Smooth muscle cell (in vitro differentiated cells): ENCODE measurements at regions not wholly inside any gene's neighbourhood (a gene's known extent, or its start where the extent isn't known, plus 50 kb on each side); places are given as distances from the start of the nearest gene placed in this dataset.

Experiments used
- DNase-seq: peaks from one replicate; lab custom pipeline; 2025; ENCODE audit not compliant: unreplicated experiment; lab: John Stamatoyannopoulos, UW
- H2AFZ ChIP-seq: fragments of 200-600 bp; sonication (generic); 2 replicates; pipeline ENCODE4 v1.6.0; 2016; ENCODE audit warnings: antibody characterized with exemption, low read depth, mild to moderate bottlenecking
- H3F3A ChIP-seq: fragments of 200-600 bp; sonication (generic); 2 replicates; pipeline ENCODE4 v1.6.0; 2017; ENCODE audit warnings: antibody characterized with exemption, low read depth
- H3K27ac ChIP-seq: fragments of 200-600 bp; sonication (generic); 2 replicates; pipeline ENCODE4 v1.5.1; 2016; ENCODE audit warnings: low read depth, mild to moderate bottlenecking
- H3K27me3 ChIP-seq: fragments of 200-600 bp; sonication (generic); 2 replicates; pipeline ENCODE4 v1.6.1; 2016; ENCODE audit warnings: low read depth, mild to moderate bottlenecking
- H3K36me3 ChIP-seq: fragments of 200-600 bp; sonication (generic); 2 replicates; pipeline ENCODE4 v1.5.1; 2016; ENCODE audit warnings: low read depth
- H3K4me1 ChIP-seq: fragments of 200-600 bp; sonication (generic); 2 replicates; pipeline ENCODE4 v1.5.1; 2016; ENCODE audit warnings: low read depth
- H3K4me2 ChIP-seq: fragments of 200-600 bp; sonication (generic); 2 replicates; pipeline ENCODE4 v1.6.0; 2016; ENCODE audit warnings: mild to moderate bottlenecking
- H3K4me3 ChIP-seq: fragments of 200-600 bp; sonication (generic); 2 replicates; pipeline ENCODE4 v1.5.1; 2016; ENCODE audit warnings: mild to moderate bottlenecking
- H3K79me2 ChIP-seq: fragments of 200-600 bp; sonication (generic); 2 replicates; pipeline ENCODE4 v1.6.0; 2016; ENCODE audit warnings: low read depth, mild to moderate bottlenecking
- H3K9ac ChIP-seq: fragments of 200-600 bp; sonication (generic); 2 replicates; pipeline ENCODE4 v1.6.0; 2016; ENCODE audit warnings: low read depth
- H3K9me3 ChIP-seq: fragments of 200-600 bp; sonication (generic); replicated peaks from 2 replicates; pipeline ENCODE4 v1.5.1; 2016; ENCODE audit warnings: low read depth
- H4K20me1 ChIP-seq: fragments of 200-600 bp; sonication (generic); 2 replicates; pipeline ENCODE4 v1.6.0; 2016; ENCODE audit warnings: low read depth
- WGBS: methylation state at CpG from one replicate; pipeline ENCODE4 v1.1.7; 2016; ENCODE audit warnings: low lambda C conversion rate; 5-methylcytosine and 5-hydroxymethylcytosine counted together
- TF ChIP-seq, protein P1 (sequence below): fragments of 200-600 bp; sonication (generic); IDR thresholded peaks from 2 replicates; pipeline ENCODE4 v1.5.1; 2017; ENCODE audit warnings: borderline replicate concordance, mild to moderate bottlenecking, antibody characterized with exemption; ENCODE audit not compliant: insufficient read depth, poor library complexity, severe bottlenecking

DNA sequence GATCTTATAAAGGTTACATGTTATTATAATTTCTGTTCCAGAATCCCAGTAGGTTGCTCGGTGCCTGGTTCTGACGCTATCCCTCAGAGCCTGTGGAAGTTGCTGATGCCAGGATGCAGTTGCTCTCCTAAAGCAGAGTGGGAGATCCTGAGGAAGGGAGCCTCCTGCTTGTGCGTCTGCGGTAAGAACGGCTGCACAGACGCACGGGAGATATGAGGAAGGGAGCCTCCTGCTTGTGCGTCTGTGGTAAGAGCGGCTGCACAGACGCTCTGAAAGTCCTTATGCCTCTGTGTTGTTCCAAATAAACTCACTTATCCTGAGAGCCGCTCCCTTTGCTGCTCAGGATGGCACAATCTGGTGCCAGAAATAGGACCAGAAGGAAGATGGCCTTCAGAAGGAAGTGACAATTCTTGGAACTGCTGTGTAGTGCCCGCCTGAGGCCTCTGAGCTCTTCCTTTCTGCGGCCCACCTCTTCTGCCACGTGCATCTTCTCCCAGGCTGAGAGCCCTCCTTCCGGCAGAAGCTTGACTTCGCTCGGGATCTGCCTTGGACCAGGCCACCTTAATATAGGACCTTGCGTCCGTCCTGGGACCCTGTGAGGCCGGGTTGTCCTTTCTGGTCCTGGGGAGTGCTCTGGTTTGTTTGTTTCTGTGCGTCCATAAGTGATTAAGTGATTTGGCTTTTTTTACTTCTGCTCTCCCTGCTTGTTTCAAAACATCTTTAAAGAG is 89.5 kb downstream of the RTP5 start:
- Histone ChIP-seq H3K79me2 (no peaks in the 10 kb centered on the region), H3K27me3 (no peaks in the 10 kb centered on the region), H4K20me1 (no peaks in the 10 kb centered on the region), H3K4me2 (no peak overlapping the region), H3K27ac (no peak overlapping the region), H3K9ac (no peak overlapping the region), H3F3A (peaks cover 8% of the 10 kb centered on the region), H3K4me1 (no peaks in the 10 kb centered on the region), H3K4me3 (no peak overlapping the region), H3K36me3 (no peaks in the 10 kb centered on the region), H2AFZ (no peak overlapping the region), H3K9me3 (no peaks in the 10 kb centered on the region)
- WGBS = 84% methylated on average over 21 of the region's 21 CpGs
- no peak for DNase-seq
- TF ChIP-seq, protein P1, sequence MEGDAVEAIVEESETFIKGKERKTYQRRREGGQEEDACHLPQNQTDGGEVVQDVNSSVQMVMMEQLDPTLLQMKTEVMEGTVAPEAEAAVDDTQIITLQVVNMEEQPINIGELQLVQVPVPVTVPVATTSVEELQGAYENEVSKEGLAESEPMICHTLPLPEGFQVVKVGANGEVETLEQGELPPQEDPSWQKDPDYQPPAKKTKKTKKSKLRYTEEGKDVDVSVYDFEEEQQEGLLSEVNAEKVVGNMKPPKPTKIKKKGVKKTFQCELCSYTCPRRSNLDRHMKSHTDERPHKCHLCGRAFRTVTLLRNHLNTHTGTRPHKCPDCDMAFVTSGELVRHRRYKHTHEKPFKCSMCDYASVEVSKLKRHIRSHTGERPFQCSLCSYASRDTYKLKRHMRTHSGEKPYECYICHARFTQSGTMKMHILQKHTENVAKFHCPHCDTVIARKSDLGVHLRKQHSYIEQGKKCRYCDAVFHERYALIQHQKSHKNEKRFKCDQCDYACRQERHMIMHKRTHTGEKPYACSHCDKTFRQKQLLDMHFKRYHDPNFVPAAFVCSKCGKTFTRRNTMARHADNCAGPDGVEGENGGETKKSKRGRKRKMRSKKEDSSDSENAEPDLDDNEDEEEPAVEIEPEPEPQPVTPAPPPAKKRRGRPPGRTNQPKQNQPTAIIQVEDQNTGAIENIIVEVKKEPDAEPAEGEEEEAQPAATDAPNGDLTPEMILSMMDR = no peak

DNA sequence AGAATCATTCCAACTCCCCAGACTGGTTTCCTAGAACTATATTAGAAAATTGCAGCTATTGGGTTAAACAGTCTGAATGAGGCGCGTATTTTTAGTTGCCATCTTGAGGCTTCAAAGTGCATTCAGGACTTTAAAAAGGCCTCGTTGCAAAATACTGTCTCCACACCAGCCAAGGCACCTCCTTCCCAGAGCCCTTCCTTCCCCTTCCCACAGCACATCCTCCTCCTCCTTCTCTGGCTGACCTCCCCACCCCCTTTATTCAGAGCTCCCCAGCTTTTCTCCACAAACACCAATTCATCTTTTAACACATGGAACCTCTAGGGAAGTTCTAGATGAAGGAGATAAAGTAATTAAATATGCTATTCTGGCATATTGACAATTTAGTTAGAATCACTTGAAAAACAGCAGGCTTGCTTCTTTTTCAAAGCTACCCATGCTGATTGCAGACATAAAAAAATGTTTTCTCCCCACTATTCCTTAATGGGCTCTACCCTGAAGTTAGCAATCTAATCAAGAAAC is 90.3 kb downstream of the RTP5 start:
- Histone ChIP-seq H3K9me3 (no peaks in the 10 kb centered on the region), H3K27ac (no peak overlapping the region), H4K20me1 (no peaks in the 10 kb centered on the region), H3K36me3 (no peaks in the 10 kb centered on the region), H3K27me3 (no peaks in the 10 kb centered on the region), H3K4me3 (no peak overlapping the region), H2AFZ (no peak overlapping the region), H3K79me2 (no peaks in the 10 kb centered on the region), H3F3A (peaks cover 8% of the 10 kb centered on the region), H3K4me2 (no peak overlapping the region), H3K9ac (no peak overlapping the region), H3K4me1 (peaks cover 4% of the 10 kb centered on the region)
- 80% methylated on average over 3 of the region's 3 CpGs for WGBS
- no peak for DNase-seq
- TF ChIP-seq, protein P1 = no peak

DNA sequence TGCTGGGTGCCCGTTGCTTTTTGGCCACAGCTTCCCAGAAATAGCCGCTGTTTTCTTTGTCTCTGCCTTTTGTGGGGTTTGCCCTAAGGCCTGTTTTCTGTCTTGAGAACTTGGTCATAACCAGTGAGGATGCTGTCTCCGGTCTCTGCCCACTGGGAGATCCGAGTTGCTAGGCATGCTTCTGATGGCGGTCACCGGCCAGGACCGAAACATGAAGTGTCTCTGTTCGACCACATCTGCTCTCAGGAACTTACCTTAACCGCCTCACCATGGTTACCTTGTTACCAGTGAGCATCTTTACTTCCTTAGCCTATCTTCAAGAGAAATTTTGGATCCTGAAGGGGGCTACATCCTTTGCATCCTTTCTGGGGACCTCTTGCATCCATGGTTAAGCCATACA is 91.9 kb downstream of the RTP5 start:
- no peak for DNase-seq
- no peak overlapping the region for H3K4me3 ChIP-seq
- no peak overlapping the region for H3K9ac ChIP-seq
- no peak overlapping the region for H3K4me2 ChIP-seq
- no peaks in the 10 kb centered on the region for H3K36me3 ChIP-seq
- H3K9me3 ChIP-seq = no peaks in the 10 kb centered on the region
- no peaks in the 10 kb centered on the region for H3K79me2 ChIP-seq
- H3F3A ChIP-seq = peaks cover 15% of the 10 kb centered on the region
- H3K27me3 ChIP-seq = no peaks in the 10 kb centered on the region
- no peak overlapping the region for H3K27ac ChIP-seq
- peaks cover 3% of the 10 kb centered on the region for H4K20me1 ChIP-seq
- peaks cover 11% of the 10 kb centered on the region for H3K4me1 ChIP-seq
- 95% methylated on average over 9 of the region's 9 CpGs for WGBS
- TF ChIP-seq, protein P1 = no peak
- H2AFZ ChIP-seq = no peak overlapping the region

GRCh38 chr2:241964133-241964532 is 94.6 kb downstream of the RTP5 start:
- no peak for DNase-seq
- TF ChIP-seq, protein P1 = no peak
- Histone ChIP-seq H3K27ac (peak overlapping the region; percentile 1), H3F3A (peaks cover 22% of the 10 kb centered on the region), H3K9me3 (no peaks in the 10 kb centered on the region), H3K4me1 (peaks cover 11% of the 10 kb centered on the region), H3K36me3 (no peaks in the 10 kb centered on the region), H2AFZ (no peak overlapping the region), H3K79me2 (no peaks in the 10 kb centered on the region), H4K20me1 (peaks cover 8% of the 10 kb centered on the region), H3K9ac (no peak overlapping the region), H3K4me2 (peak overlapping the region; percentile 51), H3K27me3 (no peaks in the 10 kb centered on the region), H3K4me3 (peak overlapping the region; percentile 17)
- WGBS = 17% methylated on average over 7 of the region's 7 CpGs
